ENCODE measurements at regions not wholly inside any gene's neighbourhood (a gene's known extent, or its start where the extent isn't known, plus 50 kb on each side); places are given as distances from the start of the nearest gene placed in this dataset.

GRCh38 chr14:42617005-42617404 is 1010.3 kb downstream of the LRFN5 start:
- no peak for DNase-seq (ENCODE audit: low spot score)
- in situ Hi-C loops (cut with MboI; ENCODE audit: low sequenced_read_pairs, unreplicated experiment): no loop called here
- TF ChIP-seq CTCF (IDR thresholded peaks at IDR 0.05; ENCODE audit: borderline replicate concordance, control extremely low read depth, extremely low read depth, insufficient read depth, missing control alignments): no peak

GRCh38 chr14:42606839-42607238 is 1000.2 kb downstream of the LRFN5 start:
- no peak for TF ChIP-seq CTCF (IDR thresholded peaks at IDR 0.05; ENCODE audit: borderline replicate concordance, control extremely low read depth, extremely low read depth, insufficient read depth, missing control alignments)
- in situ Hi-C loops (cut with MboI; ENCODE audit: low sequenced_read_pairs, unreplicated experiment): no loop called here
- DNase-seq (ENCODE audit: low spot score): no peak

- DNase-seq (ENCODE audit: low spot score): no peak
- TF ChIP-seq CTCF (IDR thresholded peaks at IDR 0.05; ENCODE audit: borderline replicate concordance, control extremely low read depth, extremely low read depth, insufficient read depth, missing control alignments): no peak
- in situ Hi-C loops (cut with MboI; ENCODE audit: low sequenced_read_pairs, unreplicated experiment): no loop called here
Measured at GRCh38 chr14:42602336-42602845, 995.7 kb downstream of the LRFN5 start.

- in situ Hi-C loops (cut with MboI; ENCODE audit: low sequenced_read_pairs, unreplicated experiment): no loop called here
- no peak for DNase-seq (ENCODE audit: low spot score)
- TF ChIP-seq CTCF (IDR thresholded peaks at IDR 0.05; ENCODE audit: borderline replicate concordance, control extremely low read depth, extremely low read depth, insufficient read depth, missing control alignments): no peak
Measured at GRCh38 chr14:42572032-42572431, 965.4 kb downstream of the LRFN5 start.

GRCh38 chr14:42569227-42569626 is 962.6 kb downstream of the LRFN5 start:
- in situ Hi-C loops (cut with MboI; ENCODE audit: low sequenced_read_pairs, unreplicated experiment): no loop called here
- no peak for DNase-seq (ENCODE audit: low spot score)
- TF ChIP-seq CTCF (IDR thresholded peaks at IDR 0.05; ENCODE audit: borderline replicate concordance, control extremely low read depth, extremely low read depth, insufficient read depth, missing control alignments): no peak

GRCh38 chr14:42565556-42565955 is 958.9 kb downstream of the LRFN5 start:
- no peak for TF ChIP-seq CTCF (IDR thresholded peaks at IDR 0.05; ENCODE audit: borderline replicate concordance, control extremely low read depth, extremely low read depth, insufficient read depth, missing control alignments)
- DNase-seq (ENCODE audit: low spot score): no peak
- in situ Hi-C loops (cut with MboI; ENCODE audit: low sequenced_read_pairs, unreplicated experiment): no loop called here

GRCh38 chr14:42563313-42563712 is 956.6 kb downstream of the LRFN5 start:
- in situ Hi-C loops (cut with MboI; ENCODE audit: low sequenced_read_pairs, unreplicated experiment): no loop called here
- DNase-seq (ENCODE audit: low spot score): no peak
- TF ChIP-seq CTCF (IDR thresholded peaks at IDR 0.05; ENCODE audit: borderline replicate concordance, control extremely low read depth, extremely low read depth, insufficient read depth, missing control alignments): no peak

Measured in GM13976 (cell line).